HCT116 (cell line): ENCODE measurements at regions not wholly inside any gene's neighbourhood (a gene's known extent, or its start where the extent isn't known, plus 50 kb on each side); places are given as distances from the start of the nearest gene placed in this dataset.

Source experiments
- ATAC-seq: fragments of 200-7000 bp; cut with Tn5 transposase; 2 replicates; pipeline ENCODE4 v1.9.1; 2020; ENCODE audit warnings: mild to moderate bottlenecking, moderate library complexity
- BruUV-seq: library from RNA; stranded (reverse); fragments of 400-500 nt; replicated peaks from 2 replicates; lab custom pipeline; 2021; lab: Mats Ljungman, UMichigan
- CTCF ChIA-PET: fragments of 300-600 bp; sonication (Branson Sonifier 250); formaldehyde crosslinking; loops from one replicate; lab custom pipeline; 2021; ENCODE audit warnings: antibody characterized with exemption; lab: Charles Lee
- POLR2A ChIA-PET: fragments of 300-600, 350-600 bp; sonication (Branson Sonifier 250); formaldehyde crosslinking; loops from one replicate; lab custom pipeline; 2021; ENCODE audit warnings: antibody characterized with exemption; lab: Charles Lee
- RAD21 ChIA-PET, 2 experiments: fragments of 300-600 bp; sonication (Branson Sonifier 250); formaldehyde crosslinking; loops; one replicate each; lab custom pipeline; 2023; ENCODE audit warnings: low total read pairs in 2 of 2; ENCODE audit not compliant: uncharacterized antibody in 2 of 2, unreplicated experiment in 2 of 2, low non-redundant PET in 1 of 2; lab: Charles Lee
- DNase-seq: peaks from one replicate; pipeline ENCODE4 v3.0.0-alpha.2; 2010; ENCODE audit warnings: low read depth, low spot score
- H2AFZ ChIP-seq: fragments of 200-600 bp; shearing (Covaris generic), sonication (generic); 2 replicates; pipeline ENCODE4 v1.6.1; 2017; ENCODE audit warnings: low read depth, mixed run types, mixed read lengths, antibody characterized with exemption, low read length; ENCODE audit not compliant: poor library complexity, severe bottlenecking
- H3K27ac ChIP-seq: 2 replicates; pipeline ENCODE4 v1.5.1; 2012; ENCODE audit warnings: low read depth, low read length
- H3K27me3 ChIP-seq: fragments of 200-600 bp; sonication (generic); 2 replicates; pipeline ENCODE4 v1.6.1; 2016; ENCODE audit warnings: mixed run types, low read length, mixed read lengths; ENCODE audit not compliant: insufficient read depth
- H3K36me3 ChIP-seq, 2 experiments: fragments of 200-500 bp in 1 of 2; fragments of 200-600 bp in 1 of 2; sonication (Bioruptor generic) in 1 of 2; sonication (generic) in 1 of 2; 2 replicates each; pipeline versions ENCODE4 v1.5.1 to v1.6.1; 2014 to 2016; ENCODE audit warnings: low read length in 2 of 2, inconsistent platforms in 1 of 2, mixed read lengths in 1 of 2, mixed run types in 1 of 2; ENCODE audit not compliant: insufficient read depth in 2 of 2, control insufficient read depth in 1 of 2
- H3K4me1 ChIP-seq, 2 experiments: fragments of 200-600 bp in 1 of 2; sonication (generic) in 1 of 2; 2 replicates each; pipeline versions ENCODE4 v1.5.1 to v1.6.1; 2012 to 2017; ENCODE audit warnings: low read length in 2 of 2, inconsistent platforms in 1 of 2, mild to moderate bottlenecking in 1 of 2, mixed read lengths in 1 of 2, mixed run types in 1 of 2, moderate library complexity in 1 of 2; ENCODE audit not compliant: insufficient read depth in 2 of 2, control insufficient read depth in 1 of 2
- H3K4me2 ChIP-seq: fragments of 200-600 bp; sonication (generic); 2 replicates; pipeline ENCODE4 v1.6.1; 2017; ENCODE audit warnings: mixed run types, low read length, mixed read lengths
- H3K4me3 ChIP-seq, 2 experiments: fragments of 200-600 bp in 1 of 2; sonication (generic) in 1 of 2; replicated peaks in 1 of 2; 2 replicates each; pipeline ENCODE4 v1.5.1; 2011 to 2016; ENCODE audit warnings: low read length in 2 of 2, control low read depth in 1 of 2, low read depth in 1 of 2, mild to moderate bottlenecking in 1 of 2, mixed read lengths in 1 of 2, mixed run types in 1 of 2
- H3K79me2 ChIP-seq: fragments of 200-600 bp; sonication (generic); 2 replicates; pipeline ENCODE4 v1.6.1; 2017; ENCODE audit warnings: mild to moderate bottlenecking, mixed run types, low read length, moderate library complexity, mixed read lengths; ENCODE audit not compliant: insufficient read depth
- H3K9ac ChIP-seq: fragments of 200-600 bp; sonication (generic); 2 replicates; pipeline ENCODE4 v1.6.1; 2016; ENCODE audit warnings: low read length, mixed read lengths
- H3K9me2 ChIP-seq: fragments of 200-600 bp; sonication (generic), shearing (Covaris generic); 2 replicates; pipeline ENCODE4 v1.6.1; 2017; ENCODE audit warnings: mixed run types, mild to moderate bottlenecking, moderate library complexity; ENCODE audit not compliant: insufficient read depth
- H3K9me3 ChIP-seq, 2 experiments: fragments of 200-500 bp in 1 of 2; fragments of 200-600 bp in 1 of 2; sonication (Bioruptor generic) in 1 of 2; sonication (generic) in 1 of 2; 2 replicates each; pipeline ENCODE4 v1.6.1; 2014 to 2017; ENCODE audit warnings: low read length in 2 of 2, mixed read lengths in 2 of 2, inconsistent platforms in 1 of 2, low read depth in 1 of 2, mild to moderate bottlenecking in 1 of 2, mixed run types in 1 of 2, moderate library complexity in 1 of 2; ENCODE audit not compliant: control insufficient read depth in 1 of 2, insufficient read depth in 1 of 2
- H4K20me1 ChIP-seq: fragments of 200-600 bp; sonication (generic), shearing (Covaris generic); 2 replicates; pipeline ENCODE4 v1.6.1; 2017; ENCODE audit warnings: mixed run types, mild to moderate bottlenecking, moderate library complexity; ENCODE audit not compliant: insufficient read depth
- CEBPB ChIP-seq: IDR thresholded peaks from 2 replicates; pipeline ENCODE4 v1.6.1; 2012; ENCODE audit warnings: low read depth
- FOSL1 ChIP-seq: IDR thresholded peaks from 2 replicates; pipeline ENCODE4 v1.6.1; 2012; ENCODE audit warnings: low read depth
- JUND ChIP-seq: IDR thresholded peaks from 2 replicates; pipeline ENCODE4 v1.6.1; 2012
- POLR2A ChIP-seq: IDR thresholded peaks from 2 replicates; pipeline ENCODE4 v1.7.0; 2011; ENCODE audit warnings: borderline replicate concordance; ENCODE audit not compliant: insufficient read depth, insufficient read length; ENCODE audit errors: extremely low read depth
- RAD21 ChIP-seq: IDR thresholded peaks from 2 replicates; pipeline ENCODE4 v1.6.1; 2012; ENCODE audit warnings: low read depth, mild to moderate bottlenecking
- REST ChIP-seq: IDR thresholded peaks from 2 replicates; pipeline ENCODE4 v1.6.1; 2012; ENCODE audit warnings: low read depth
- TCF7L2 ChIP-seq: IDR thresholded peaks from 2 replicates; pipeline ENCODE4 v1.7.0; 2011; ENCODE audit warnings: borderline replicate concordance, inconsistent platforms; ENCODE audit not compliant: insufficient read depth, insufficient read length; ENCODE audit errors: extremely low read depth
- ZBTB33 ChIP-seq: IDR thresholded peaks from 2 replicates; pipeline ENCODE4 v1.6.1; 2011; ENCODE audit warnings: mild to moderate bottlenecking, low read length, moderate library complexity; ENCODE audit not compliant: insufficient replicate concordance; ENCODE audit errors: extremely low read depth
- ZFX ChIP-seq: fragments of 450-650 bp; IDR thresholded peaks from 2 replicates; pipeline ENCODE4 v1.6.1; 2017
- intact Hi-C: fragments of 100-400 bp; cut with micrococcal nuclease; formaldehyde crosslinking; loops from 2 replicates; pipeline ENCODE4 v1.10.0; 2022

GRCh38 chr16:59698346-59699020 lies 964.4 kb upstream of the GOT2 start:
- no peaks in the 10 kb centered on the region for H4K20me1 ChIP-seq
- no peaks in the 10 kb centered on the region for H3K36me3 ChIP-seq
- no peak overlapping the region for H3K4me3 ChIP-seq
- no peak overlapping the region for H3K27ac ChIP-seq
- no peak overlapping the region for H3K9ac ChIP-seq
- ChIA-PET RAD21 (no interaction called here), CTCF (no interaction called here), POLR2A (no interaction called here)
- no peak for ATAC-seq
- H3K9me3 ChIP-seq, result peaks cover 3 to 6% of the 10 kb centered on the region in 2 experiments; a peak in 2 of 4 replicates
- intact Hi-C loops, result no loop called here
- H3K4me1 ChIP-seq, result no peaks in the 10 kb centered on the region
- H3K9me2 ChIP-seq, result no peaks in the 10 kb centered on the region
- H3K27me3 ChIP-seq, result no peaks in the 10 kb centered on the region
- H2AFZ ChIP-seq, result no peak overlapping the region
- no peaks in the 10 kb centered on the region for H3K79me2 ChIP-seq
- no peak for DNase-seq
- no TSS peak for BruUV-seq
- no peak overlapping the region for H3K4me2 ChIP-seq
- TF ChIP-seq REST (no peak), JUND (no peak), ZBTB33 (no peak), CEBPB (no peak), POLR2A (no peak), FOSL1 (no peak), RAD21 (no peak), TCF7L2 (no peak), ZFX (no peak)
